Natural killer cell treated with Interleukin-12 subunit alpha and Interleukin-12 subunit beta and Interleukin-15 and Interleukin-18, amount 100 ng/mL, for 72 hours (primary cell): ENCODE measurements at regions not wholly inside any gene's neighbourhood (a gene's known extent, or its start where the extent isn't known, plus 50 kb on each side); places are given as distances from the start of the nearest gene placed in this dataset.

Experiments
- ATAC-seq, 2 donors: fragments of 150-1000 bp; cut with Tn5 transposase in 1 of 2; sonication (Bioruptor Pico), chemical (Tn5 transposase) in 1 of 2; 2 replicates each; pipeline ENCODE4 v1.10.0; 2021
- DNase-seq: peaks from one replicate; pipeline ENCODE4 v3.0.0; 2022; ENCODE audit warnings: low spot score
- H3K27ac Mint-ChIP-seq, 2 donors: 1 replicate in 1 of 2; 2 replicates in 1 of 2; pipeline ENCODE4 v1.8.0; 2022; ENCODE audit warnings: mixed read lengths in 2 of 2, mild to moderate bottlenecking in 1 of 2, moderate library complexity in 1 of 2
- H3K27me3 Mint-ChIP-seq, 2 donors: 1 replicate in 1 of 2; 2 replicates in 1 of 2; pipeline ENCODE4 v1.8.0; 2022; ENCODE audit warnings: mixed read lengths in 2 of 2
- H3K36me3 Mint-ChIP-seq: one replicate; pipeline ENCODE4 v1.8.0; 2022; ENCODE audit warnings: mixed read lengths
- H3K4me1 Mint-ChIP-seq, 2 donors: 1 replicate in 1 of 2; 2 replicates in 1 of 2; pipeline ENCODE4 v1.8.0; 2022; ENCODE audit warnings: low read depth in 2 of 2, mixed read lengths in 2 of 2, mild to moderate bottlenecking in 1 of 2
- H3K4me3 Mint-ChIP-seq: one replicate; pipeline ENCODE4 v1.8.0; 2022; ENCODE audit warnings: mixed read lengths
- H3K9me3 Mint-ChIP-seq: 2 replicates; pipeline ENCODE4 v1.8.0; 2022; ENCODE audit warnings: mixed read lengths

- Mint-ChIP-seq H3K36me3 (peaks cover 11% of the 10 kb centered on the region), H3K9me3 (no peaks in the 10 kb centered on the region), H3K4me3 (no peak overlapping the region), H3K4me1 (no peaks in the 10 kb centered on the region), H3K27ac (no peak overlapping the region), H3K27me3 (peaks cover 21 to 27% of the 10 kb centered on the region in 2 donors)
- DNase-seq (no peak), ATAC-seq (no peak)
Observed at GRCh38 chr3:67737906-67738865, 83.8 kb upstream of the SUCLG2 start.

GRCh38 chr3:67737140-67737539 lies 82.7 kb upstream of the SUCLG2 start:
- H3K36me3 Mint-ChIP-seq, result peaks cover 4% of the 10 kb centered on the region
- H3K9me3 Mint-ChIP-seq, result no peaks in the 10 kb centered on the region
- ATAC-seq, result no peak
- peaks cover 20% of the 10 kb centered on the region in 2 donors for H3K27me3 Mint-ChIP-seq
- H3K4me3 Mint-ChIP-seq, result no peak overlapping the region
- H3K4me1 Mint-ChIP-seq, result no peaks in the 10 kb centered on the region
- DNase-seq, result no peak
- no peak overlapping the region for H3K27ac Mint-ChIP-seq

GRCh38 chr3:67733269-67733950 lies 79.0 kb upstream of the SUCLG2 start:
- no peak overlapping the region for H3K4me3 Mint-ChIP-seq
- H3K27me3 Mint-ChIP-seq, result peaks cover 0 to 13% of the 10 kb centered on the region in 2 donors
- no peak overlapping the region for H3K27ac Mint-ChIP-seq
- H3K9me3 Mint-ChIP-seq, result no peaks in the 10 kb centered on the region
- ATAC-seq (no peak), DNase-seq (no peak)
- no peaks in the 10 kb centered on the region for H3K36me3 Mint-ChIP-seq
- H3K4me1 Mint-ChIP-seq, result no peaks in the 10 kb centered on the region

- Mint-ChIP-seq H3K27ac (no peak overlapping the region), H3K4me3 (no peak overlapping the region), H3K4me1 (no peaks in the 10 kb centered on the region), H3K27me3 (peaks cover 10 to 15% of the 10 kb centered on the region in 2 donors), H3K9me3 (no peaks in the 10 kb centered on the region), H3K36me3 (peaks cover 36% of the 10 kb centered on the region)
- no peak for ATAC-seq
- no peak for DNase-seq
Observed at GRCh38 chr3:67724434-67724833, 70.0 kb upstream of the SUCLG2 start.

- Mint-ChIP-seq H3K4me3 (no peak overlapping the region), H3K36me3 (peaks cover 36% of the 10 kb centered on the region), H3K27me3 (peaks cover 11 to 15% of the 10 kb centered on the region in 2 donors), H3K9me3 (no peaks in the 10 kb centered on the region), H3K27ac (no peak overlapping the region), H3K4me1 (no peaks in the 10 kb centered on the region)
- no peak for DNase-seq
- ATAC-seq, result no peak
Observed at GRCh38 chr3:67723863-67724262, 69.5 kb upstream of the SUCLG2 start.

GRCh38 chr3:67719333-67719732 lies 64.9 kb upstream of the SUCLG2 start:
- H3K4me1 Mint-ChIP-seq, result no peaks in the 10 kb centered on the region
- peaks cover 23% of the 10 kb centered on the region for H3K36me3 Mint-ChIP-seq
- ATAC-seq (no peak), DNase-seq (no peak)
- H3K9me3 Mint-ChIP-seq, result no peaks in the 10 kb centered on the region
- H3K27me3 Mint-ChIP-seq, result peaks cover 0 to 8% of the 10 kb centered on the region in 2 donors
- H3K27ac Mint-ChIP-seq, result no peak overlapping the region
- H3K4me3 Mint-ChIP-seq, result no peak overlapping the region

GRCh38 chr3:67715971-67716370 lies 61.6 kb upstream of the SUCLG2 start:
- Mint-ChIP-seq H3K27me3 (peaks cover 0 to 10% of the 10 kb centered on the region in 2 donors), H3K4me3 (no peak overlapping the region), H3K4me1 (peaks cover 0 to 5% of the 10 kb centered on the region in 2 donors), H3K27ac (no peak overlapping the region), H3K36me3 (peaks cover 6% of the 10 kb centered on the region), H3K9me3 (no peaks in the 10 kb centered on the region)
- ATAC-seq (no peak), DNase-seq (no peak)

GRCh38 chr3:67713764-67714469 lies 59.5 kb upstream of the SUCLG2 start:
- Mint-ChIP-seq H3K27me3 (peaks cover 8 to 13% of the 10 kb centered on the region in 2 donors), H3K9me3 (no peaks in the 10 kb centered on the region), H3K4me3 (no peak overlapping the region), H3K36me3 (peaks cover 6% of the 10 kb centered on the region), H3K4me1 (peaks cover 0 to 5% of the 10 kb centered on the region in 2 donors), H3K27ac (no peak overlapping the region)
- ATAC-seq (no peak), DNase-seq (no peak)

GRCh38 chr3:67712259-67712658 lies 57.8 kb upstream of the SUCLG2 start:
- Mint-ChIP-seq H3K4me1 (peaks cover 0 to 5% of the 10 kb centered on the region in 2 donors), H3K27ac (no peak overlapping the region), H3K27me3 (peaks cover 7 to 8% of the 10 kb centered on the region in 2 donors), H3K9me3 (no peaks in the 10 kb centered on the region), H3K4me3 (no peak overlapping the region), H3K36me3 (peaks cover 6% of the 10 kb centered on the region)
- ATAC-seq (no peak), DNase-seq (no peak)

GRCh38 chr3:67710396-67710795 lies 56.0 kb upstream of the SUCLG2 start:
- H3K36me3 Mint-ChIP-seq, result peaks cover 6% of the 10 kb centered on the region
- H3K4me1 Mint-ChIP-seq, result peaks cover 0 to 5% of the 10 kb centered on the region in 2 donors
- no peaks in the 10 kb centered on the region for H3K9me3 Mint-ChIP-seq
- DNase-seq (no peak), ATAC-seq (no peak)
- H3K27ac Mint-ChIP-seq, result no peak overlapping the region
- peaks cover 7 to 8% of the 10 kb centered on the region in 2 donors for H3K27me3 Mint-ChIP-seq
- no peak overlapping the region for H3K4me3 Mint-ChIP-seq

GRCh38 chr3:67706934-67707333 lies 52.5 kb upstream of the SUCLG2 start:
- H3K4me3 Mint-ChIP-seq, result no peak overlapping the region
- peaks cover 8 to 10% of the 10 kb centered on the region in 2 donors for H3K27me3 Mint-ChIP-seq
- H3K36me3 Mint-ChIP-seq, result peaks cover 6% of the 10 kb centered on the region
- ATAC-seq (no peak), DNase-seq (no peak)
- no peaks in the 10 kb centered on the region for H3K9me3 Mint-ChIP-seq
- H3K4me1 Mint-ChIP-seq, result no peaks in the 10 kb centered on the region
- H3K27ac Mint-ChIP-seq, result no peak overlapping the region

GRCh38 chr3:67704322-67704721 lies 49.9 kb upstream of the SUCLG2 start:
- peaks cover 0 to 7% of the 10 kb centered on the region in 2 donors for H3K27me3 Mint-ChIP-seq
- DNase-seq (no peak), ATAC-seq (no peak)
- H3K9me3 Mint-ChIP-seq, result no peaks in the 10 kb centered on the region
- H3K4me1 Mint-ChIP-seq, result no peaks in the 10 kb centered on the region
- H3K36me3 Mint-ChIP-seq, result no peaks in the 10 kb centered on the region
- no peak overlapping the region for H3K4me3 Mint-ChIP-seq
- H3K27ac Mint-ChIP-seq, result no peak overlapping the region
